ENCODE measurements at regions not wholly inside any gene's neighbourhood (a gene's known extent, or its start where the extent isn't known, plus 50 kb on each side); places are given as distances from the start of the nearest gene placed in this dataset.

- Histone ChIP-seq H3K4me1 (ENCODE audit: insufficient read depth, low read length) (no peaks in the 10 kb centered on the region), H3K27ac (ENCODE audit: low read depth, low read length) (no peak overlapping the region), H3K9ac (ENCODE audit: low read length) (no peak overlapping the region), H3K4me3 (ENCODE audit: low read depth in 1 of 2, low read length in 2 of 2) (no peak overlapping the region), H3K36me3 (ENCODE audit: insufficient read depth, low read length) (no peaks in the 10 kb centered on the region), H3K9me3 (ENCODE audit: low read length) (no peaks in the 10 kb centered on the region), H3K27me3 (ENCODE audit: control insufficient read depth in 1 of 2, insufficient read depth in 2 of 2, low read length in 2 of 2) (no peaks in the 10 kb centered on the region)
Measured at GRCh38 chr2:192245329-192245728, 50.6 kb upstream of the TMEFF2 start.

Data from muscle layer of colon (tissue), 2 donors.